Endothelial cell of umbilical vein (primary cell): ENCODE measurements at regions not wholly inside any gene's neighbourhood (a gene's known extent, or its start where the extent isn't known, plus 50 kb on each side); places are given as distances from the start of the nearest gene placed in this dataset.

Experiments
- BruUV-seq: library from RNA; stranded (reverse); fragments of 400-500 nt; replicated peaks from 2 replicates; lab custom pipeline; 2021; lab: Mats Ljungman, UMichigan
- CTCF ChIA-PET: fragments of 300-600, 350-600 bp; sonication (Branson Sonifier 250); formaldehyde crosslinking; loops from one replicate; lab custom pipeline; 2021; ENCODE audit warnings: antibody characterized with exemption, inconsistent platforms; lab: Charles Lee
- POLR2A ChIA-PET: fragments of 300-600, 350-600 bp; sonication (Branson Sonifier 250); formaldehyde crosslinking; loops from one replicate; lab custom pipeline; 2021; ENCODE audit warnings: antibody characterized with exemption, inconsistent platforms; lab: Charles Lee
- DNase-seq: peaks from one replicate; pipeline ENCODE4 v3.0.0-alpha.2; 2011; ENCODE audit warnings: low read depth, low spot score
- FAIRE-seq: peaks from 2 replicates; lab custom pipeline; 2011; peaks lifted over from hg19 to GRCh38; lab: Jason Lieb, UNC
- H2AFZ ChIP-seq: 2 replicates; pipeline ENCODE4 v1.6.0; 2012; ENCODE audit warnings: low read depth, low read length, control low read depth, inconsistent platforms
- H3K27ac ChIP-seq: 2 replicates; pipeline ENCODE4 v1.5.1; 2011; ENCODE audit warnings: low read depth, mild to moderate bottlenecking, control low read depth, low read length, moderate library complexity; ENCODE audit not compliant: insufficient read depth
- H3K27me3 ChIP-seq, 2 experiments: 2 replicates each; pipeline versions ENCODE4 v1.6.0 to v1.6.1; 2011; ENCODE audit warnings: low read length in 2 of 2, mixed read lengths in 1 of 2; ENCODE audit not compliant: control insufficient read depth in 2 of 2, insufficient read depth in 2 of 2
- H3K36me3 ChIP-seq, 2 experiments: 2 replicates in 1 of 2; 3 replicates in 1 of 2; pipeline ENCODE4 v1.5.1; 2011; ENCODE audit warnings: low read length in 2 of 2, mild to moderate bottlenecking in 1 of 2, moderate library complexity in 1 of 2; ENCODE audit not compliant: control insufficient read depth in 2 of 2, insufficient read depth in 2 of 2; ENCODE audit errors: extremely low read depth in 1 of 2
- H3K4me1 ChIP-seq: 3 replicates; pipeline ENCODE4 v1.5.1; 2011; ENCODE audit warnings: mild to moderate bottlenecking, low read length; ENCODE audit not compliant: control insufficient read depth, insufficient read depth; ENCODE audit errors: extremely low read depth
- H3K4me2 ChIP-seq: 2 replicates; pipeline ENCODE4 v1.6.1; 2011; ENCODE audit warnings: low read length, control low read depth, mixed read lengths; ENCODE audit not compliant: insufficient read depth
- H3K4me3 ChIP-seq, 3 experiments: fragments of 200-600 bp in 1 of 3; sonication (generic), shearing (Covaris generic) in 1 of 3; replicated peaks in 1 of 3; 2 replicates each; pipeline ENCODE4 v1.5.1; 2011 to 2016; ENCODE audit warnings: control low read depth in 3 of 3, low read length in 3 of 3, mild to moderate bottlenecking in 2 of 3, inconsistent platforms in 1 of 3, low read depth in 1 of 3, moderate library complexity in 1 of 3; ENCODE audit not compliant: insufficient read depth in 1 of 3
- H3K79me2 ChIP-seq: 2 replicates; pipeline ENCODE4 v1.6.0; 2012; ENCODE audit warnings: low read length, inconsistent platforms; ENCODE audit not compliant: control insufficient read depth, insufficient read depth
- H3K9ac ChIP-seq: replicated peaks from 2 replicates; pipeline ENCODE3; 2011; ENCODE audit warnings: low read length, control low read depth; ENCODE audit not compliant: insufficient read depth; ENCODE audit errors: extremely low read depth
- H3K9me1 ChIP-seq: replicated peaks from 3 replicates; pipeline ENCODE4 v1.6.0; 2011; ENCODE audit warnings: mild to moderate bottlenecking, low read length; ENCODE audit not compliant: control insufficient read depth, insufficient read depth; ENCODE audit errors: extremely low read depth
- H3K9me3 ChIP-seq: replicated peaks from 2 replicates; pipeline ENCODE4 v1.5.1; 2012; ENCODE audit warnings: low read length, inconsistent platforms; ENCODE audit not compliant: control insufficient read depth, insufficient read depth
- H4K20me1 ChIP-seq: replicated peaks from 2 replicates; pipeline ENCODE3; 2011; ENCODE audit warnings: mild to moderate bottlenecking, low read length; ENCODE audit not compliant: control insufficient read depth, insufficient read depth; ENCODE audit errors: extremely low read depth
- CTCF ChIP-seq, 2 donors: IDR thresholded peaks; 1 replicate in 1 of 2; 2 replicates in 1 of 2; pipeline ENCODE4 v1.5.1; 2011; ENCODE audit warnings: low read length in 2 of 2, mild to moderate bottlenecking in 2 of 2, moderate library complexity in 2 of 2, control low read depth in 1 of 2, inconsistent platforms in 1 of 2, low read depth in 1 of 2; ENCODE audit not compliant: insufficient read depth in 1 of 2; ENCODE audit errors: extremely low read depth in 1 of 2
- EZH2 ChIP-seq: IDR thresholded peaks from 2 replicates; pipeline ENCODE4 v1.6.1; 2012; ENCODE audit warnings: borderline replicate concordance, low read depth, mild to moderate bottlenecking, moderate library complexity, low read length, inconsistent platforms; ENCODE audit not compliant: severe bottlenecking
- FOS ChIP-seq: IDR thresholded peaks from 2 replicates; pipeline ENCODE4 v1.6.1; 2011; ENCODE audit warnings: mild to moderate bottlenecking, low read length, moderate library complexity, borderline replicate concordance; ENCODE audit not compliant: insufficient read depth
- GATA2 ChIP-seq: IDR thresholded peaks from 2 replicates; pipeline ENCODE4 v1.7.0; 2011; ENCODE audit warnings: low read depth, mild to moderate bottlenecking, moderate library complexity, mixed read lengths, low read length; ENCODE audit not compliant: insufficient read length, insufficient read depth
- JUN ChIP-seq: IDR thresholded peaks from 2 replicates; pipeline ENCODE4 v1.6.1; 2011; ENCODE audit warnings: borderline replicate concordance, low read depth; ENCODE audit not compliant: insufficient read length, insufficient read depth
- MYC ChIP-seq: IDR thresholded peaks from one replicate; pipeline ENCODE4 v1.6.1; 2011; ENCODE audit warnings: mild to moderate bottlenecking, low read depth, low read length
- POLR2A ChIP-seq: IDR thresholded peaks from 2 replicates; pipeline ENCODE4 v1.6.1; 2012; ENCODE audit warnings: low read depth, mild to moderate bottlenecking, control low read depth, low read length
- POLR2AphosphoS5 ChIP-seq: IDR thresholded peaks from 2 replicates; pipeline ENCODE4 v1.6.1; 2012; ENCODE audit warnings: low read depth, mild to moderate bottlenecking, control low read depth, low read length, moderate library complexity; ENCODE audit not compliant: insufficient read depth
- dilution Hi-C: fragments of 300-500 bp; cut with MboI; formaldehyde crosslinking; loops from one replicate; pipeline ENCODE4 v1.15.0; 2019; ENCODE audit warnings: low sequenced_read_pairs; ENCODE audit not compliant: extremely low pct_ligation_motif_present
- intact Hi-C: fragments of 100-400 bp; cut with micrococcal nuclease; formaldehyde crosslinking; loops from one replicate; pipeline ENCODE4 v1.10.0; 2022
- TF ChIP-seq, protein P1 (sequence below): IDR thresholded peaks from 2 replicates; pipeline ENCODE4 v1.6.1; 2011; ENCODE audit not compliant: insufficient read depth, insufficient read length

GRCh38 chr16:64481497-64481896, 640.4 kb downstream of the CDH11 start:
- Histone ChIP-seq H3K9me1 (no peaks in the 10 kb centered on the region), H3K36me3 (no peaks in the 10 kb centered on the region), H3K4me3 (no peak overlapping the region), H3K4me2 (no peak overlapping the region), H4K20me1 (no peaks in the 10 kb centered on the region), H3K9ac (no peak overlapping the region), H2AFZ (no peak overlapping the region), H3K27me3 (peaks cover 0 to 4% of the 10 kb centered on the region in 2 experiments), H3K9me3 (no peaks in the 10 kb centered on the region), H3K79me2 (no peaks in the 10 kb centered on the region), H3K27ac (no peak overlapping the region), H3K4me1 (peaks cover 19% of the 10 kb centered on the region)
- no TSS peak for BruUV-seq
- ChIA-PET POLR2A (no interaction called here), CTCF (no interaction called here)
- TF ChIP-seq JUN (no peak), FOS (no peak), POLR2AphosphoS5 (no peak), POLR2A (no peak), EZH2 (no peak), CTCF (IDR thresholded peaks at IDR 0.05; ENCODE audit: extremely low read depth in 1 of 2, insufficient read depth in 1 of 2, low read depth in 1 of 2, low read length in 2 of 2) (no peak), GATA2 (no peak), MYC (no peak)
- TF ChIP-seq, protein P1, sequence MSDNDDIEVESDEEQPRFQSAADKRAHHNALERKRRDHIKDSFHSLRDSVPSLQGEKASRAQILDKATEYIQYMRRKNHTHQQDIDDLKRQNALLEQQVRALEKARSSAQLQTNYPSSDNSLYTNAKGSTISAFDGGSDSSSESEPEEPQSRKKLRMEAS: no peak
- intact Hi-C loops (no loop called here), dilution Hi-C loops (no loop called here)
- FAIRE-seq: no peak
- no peak for DNase-seq
